Endometrium (tissue), 2 donors: ENCODE measurements at regions not wholly inside any gene's neighbourhood (a gene's known extent, or its start where the extent isn't known, plus 50 kb on each side); places are given as distances from the start of the nearest gene placed in this dataset.
"Not testable (repeated sequence)": the region's sequence is repeated elsewhere in the genome, so short reads cannot be mapped to it uniquely, and the experiment has no call there.

Experiments
- FAIRE-seq: peaks from 2 replicates; lab custom pipeline; 2012; peaks lifted over from hg19 to GRCh38; lab: Jason Lieb, UNC
- donor health status: control.
- donor health status: control.

- FAIRE-seq, result no peak
Measured at GRCh38 chr11:100581318-100581717, 105.8 kb upstream of the ARHGAP42 start.

- FAIRE-seq, result no peak
Measured at GRCh38 chr11:100584201-100584985, 102.7 kb upstream of the ARHGAP42 start.

- no peak for FAIRE-seq
Measured at GRCh38 chr11:100585728-100586127, 101.4 kb upstream of the ARHGAP42 start.

- FAIRE-seq, result no peak
Measured at GRCh38 chr11:100586361-100587101, 100.6 kb upstream of the ARHGAP42 start.

- no peak for FAIRE-seq
Measured at GRCh38 chr11:100592619-100593260, 94.3 kb upstream of the ARHGAP42 start.

GRCh38 chr11:100593291-100593690 lies 93.8 kb upstream of the ARHGAP42 start:
- no peak for FAIRE-seq

- no peak for FAIRE-seq
Measured at GRCh38 chr11:100594320-100594719, 92.8 kb upstream of the ARHGAP42 start.

- no peak for FAIRE-seq
Measured at GRCh38 chr11:100600941-100601340, 86.1 kb upstream of the ARHGAP42 start.

- FAIRE-seq, result no peak
Measured at GRCh38 chr11:100602716-100603115, 84.4 kb upstream of the ARHGAP42 start.

GRCh38 chr11:100607761-100608160 lies 79.3 kb upstream of the ARHGAP42 start:
- not testable (repeated sequence) for FAIRE-seq

- FAIRE-seq, result no peak
Measured at GRCh38 chr11:100612766-100613165, 74.3 kb upstream of the ARHGAP42 start.

GRCh38 chr11:100618914-100619313 lies 68.2 kb upstream of the ARHGAP42 start:
- no peak for FAIRE-seq

- FAIRE-seq, result no peak
Measured at GRCh38 chr11:100619484-100619883, 67.6 kb upstream of the ARHGAP42 start.

GRCh38 chr11:100622404-100622803 lies 64.7 kb upstream of the ARHGAP42 start:
- FAIRE-seq, result no peak

GRCh38 chr11:100624346-100624745 lies 62.7 kb upstream of the ARHGAP42 start:
- FAIRE-seq, result no peak

- no peak for FAIRE-seq
Measured at GRCh38 chr11:100625041-100625440, 62.0 kb upstream of the ARHGAP42 start.

GRCh38 chr11:100629671-100630070 lies 57.4 kb upstream of the ARHGAP42 start:
- no peak for FAIRE-seq

- no peak for FAIRE-seq
Measured at GRCh38 chr11:100630898-100631297, 56.2 kb upstream of the ARHGAP42 start.

- no peak for FAIRE-seq
Measured at GRCh38 chr11:100631316-100631715, 55.8 kb upstream of the ARHGAP42 start.

- FAIRE-seq, result peak; percentile 89
Measured at GRCh38 chr11:100632941-100633452, 54.1 kb upstream of the ARHGAP42 start.

GRCh38 chr11:100635194-100635593 lies 51.9 kb upstream of the ARHGAP42 start:
- no peak for FAIRE-seq

GRCh38 chr11:100636536-100636935 lies 50.6 kb upstream of the ARHGAP42 start:
- FAIRE-seq, result no peak
